SU-DHL-6 (cell line): ENCODE measurements at regions not wholly inside any gene's neighbourhood (a gene's known extent, or its start where the extent isn't known, plus 50 kb on each side); places are given as distances from the start of the nearest gene placed in this dataset.

Experiments
- H2AFZ ChIP-seq: fragments of 200-600 bp; sonication (generic); 2 replicates; pipeline ENCODE4 v1.6.1; 2014; ENCODE audit warnings: low read depth, mild to moderate bottlenecking, moderate library complexity, mixed read lengths, antibody characterized with exemption, low read length; ENCODE audit not compliant: severe bottlenecking
- H3F3A ChIP-seq: fragments of 200-600 bp; shearing (Covaris generic); 2 replicates; pipeline ENCODE4 v1.6.0; 2016; ENCODE audit warnings: antibody characterized with exemption, mild to moderate bottlenecking; ENCODE audit not compliant: insufficient read depth
- H3K27ac ChIP-seq: fragments of 200-600 bp; sonication (generic); 2 replicates; pipeline ENCODE4 v1.5.1; 2016; ENCODE audit warnings: low read depth, mild to moderate bottlenecking, low read length, moderate library complexity, mixed read lengths
- H3K27me3 ChIP-seq: fragments of 200-600 bp; sonication (generic), shearing (Covaris generic); 2 replicates; pipeline ENCODE4 v1.6.0; 2014; ENCODE audit warnings: mild to moderate bottlenecking, low read length
- H3K36me3 ChIP-seq: fragments of 200-600 bp; sonication (generic); 2 replicates; pipeline ENCODE4 v1.6.1; 2014; ENCODE audit warnings: mild to moderate bottlenecking, low read length, mixed read lengths
- H3K4me2 ChIP-seq: fragments of 300-600, 200-600 bp; shearing (Covaris generic), sonication (generic); 2 replicates; pipeline ENCODE4 v1.6.0; 2014; ENCODE audit warnings: low read length, low read depth, mild to moderate bottlenecking; ENCODE audit not compliant: poor library complexity, severe bottlenecking
- H3K4me3 ChIP-seq: fragments of 200-600 bp; sonication (generic); 2 replicates; pipeline ENCODE4 v1.5.1; 2014; ENCODE audit warnings: antibody characterized with exemption, low read length, mild to moderate bottlenecking, mixed read lengths; ENCODE audit not compliant: insufficient read depth, poor library complexity, severe bottlenecking
- H3K79me2 ChIP-seq: fragments of 200-600 bp; sonication (generic); 2 replicates; pipeline ENCODE4 v1.6.1; 2014; ENCODE audit warnings: mild to moderate bottlenecking, low read length, moderate library complexity; ENCODE audit not compliant: insufficient read depth
- H3K9ac ChIP-seq: fragments of 200-600 bp; sonication (generic); 2 replicates; pipeline ENCODE4 v1.7.0; 2014; ENCODE audit warnings: mild to moderate bottlenecking, low read length
- H3K9me2 ChIP-seq: fragments of 200-600 bp; sonication (generic); replicated peaks from 2 replicates; pipeline ENCODE4 v1.6.1; 2014; ENCODE audit warnings: low read length; ENCODE audit not compliant: insufficient read depth
- H3K9me3 ChIP-seq: fragments of 200-600 bp; sonication (generic); 2 replicates; pipeline ENCODE4 v1.6.1; 2014; ENCODE audit warnings: low read length, mixed read lengths; ENCODE audit not compliant: insufficient read depth
- H4K20me1 ChIP-seq: fragments of 200-600 bp; sonication (generic); 2 replicates; pipeline ENCODE4 v1.6.1; 2014; ENCODE audit warnings: low read depth, mild to moderate bottlenecking, antibody characterized with exemption, low read length, moderate library complexity, mixed read lengths
- EZH2phosphoT487 ChIP-seq: fragments of 200-600 bp; sonication (generic), shearing (Covaris generic); conservative IDR thresholded peaks from 2 replicates; pipeline ENCODE4 v1.6.1; 2018; ENCODE audit warnings: mild to moderate bottlenecking, antibody characterized with exemption, low read length, moderate library complexity, mixed read lengths
- TF ChIP-seq, protein P1 (sequence below): fragments of 200-600 bp; sonication (generic); IDR thresholded peaks from one replicate; pipeline ENCODE4 v1.5.1; 2017; ENCODE audit warnings: antibody characterized with exemption, mild to moderate bottlenecking, low read length, moderate library complexity; ENCODE audit not compliant: insufficient read depth, poor library complexity, severe bottlenecking

DNA sequence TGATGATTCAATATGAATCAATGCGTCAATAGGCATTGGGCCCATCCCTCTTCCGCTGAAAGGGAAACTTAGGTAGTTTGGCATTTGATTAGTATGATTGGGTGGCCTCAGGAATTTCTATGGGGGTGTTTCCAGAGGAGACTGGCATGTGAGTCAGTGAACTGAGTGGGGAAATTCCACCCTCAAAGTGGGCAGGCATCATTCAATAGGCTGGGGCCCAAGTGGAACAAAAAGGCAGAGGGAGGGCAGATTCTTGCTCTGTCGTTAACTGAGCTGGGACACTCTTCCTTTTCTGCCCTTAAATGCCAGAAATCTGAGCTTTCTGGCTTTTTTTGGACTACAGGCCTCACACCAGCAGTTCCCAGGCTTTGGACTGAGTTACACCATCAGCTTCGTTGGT, 373.5 kb downstream of the RPS29 start:
- Histone ChIP-seq H4K20me1 (no peaks in the 10 kb centered on the region), H3K79me2 (no peaks in the 10 kb centered on the region), H3K4me2 (no peak overlapping the region), H3K9me2 (no peaks in the 10 kb centered on the region), H3K36me3 (no peaks in the 10 kb centered on the region), H3K27ac (no peak overlapping the region), H3F3A (no peaks in the 10 kb centered on the region), H3K27me3 (no peaks in the 10 kb centered on the region), H3K9ac (no peak overlapping the region), H2AFZ (no peak overlapping the region), H3K9me3 (no peaks in the 10 kb centered on the region), H3K4me3 (no peak overlapping the region)
- TF ChIP-seq EZH2phosphoT487, result no peak
- TF ChIP-seq, protein P1, sequence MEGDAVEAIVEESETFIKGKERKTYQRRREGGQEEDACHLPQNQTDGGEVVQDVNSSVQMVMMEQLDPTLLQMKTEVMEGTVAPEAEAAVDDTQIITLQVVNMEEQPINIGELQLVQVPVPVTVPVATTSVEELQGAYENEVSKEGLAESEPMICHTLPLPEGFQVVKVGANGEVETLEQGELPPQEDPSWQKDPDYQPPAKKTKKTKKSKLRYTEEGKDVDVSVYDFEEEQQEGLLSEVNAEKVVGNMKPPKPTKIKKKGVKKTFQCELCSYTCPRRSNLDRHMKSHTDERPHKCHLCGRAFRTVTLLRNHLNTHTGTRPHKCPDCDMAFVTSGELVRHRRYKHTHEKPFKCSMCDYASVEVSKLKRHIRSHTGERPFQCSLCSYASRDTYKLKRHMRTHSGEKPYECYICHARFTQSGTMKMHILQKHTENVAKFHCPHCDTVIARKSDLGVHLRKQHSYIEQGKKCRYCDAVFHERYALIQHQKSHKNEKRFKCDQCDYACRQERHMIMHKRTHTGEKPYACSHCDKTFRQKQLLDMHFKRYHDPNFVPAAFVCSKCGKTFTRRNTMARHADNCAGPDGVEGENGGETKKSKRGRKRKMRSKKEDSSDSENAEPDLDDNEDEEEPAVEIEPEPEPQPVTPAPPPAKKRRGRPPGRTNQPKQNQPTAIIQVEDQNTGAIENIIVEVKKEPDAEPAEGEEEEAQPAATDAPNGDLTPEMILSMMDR, result no peak

DNA sequence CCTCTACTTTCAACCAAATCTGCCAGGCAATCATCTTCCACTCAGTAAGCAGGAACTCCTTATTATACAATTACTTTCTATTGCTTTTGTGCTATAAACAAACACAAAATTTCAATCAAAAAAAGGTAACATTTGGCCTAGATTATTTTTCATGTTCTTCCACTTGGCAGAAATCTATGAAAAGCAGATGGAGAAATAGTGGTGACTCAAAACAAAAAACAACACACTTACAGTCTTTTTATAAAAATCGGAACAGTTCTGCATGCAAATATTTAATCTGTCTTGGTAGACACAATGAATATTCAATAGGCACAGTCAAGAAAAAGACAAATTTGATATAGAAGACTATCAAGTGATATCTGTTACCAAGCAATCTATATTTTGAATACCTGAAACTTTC, 376.8 kb downstream of the RPS29 start:
- Histone ChIP-seq H3K4me2 (no peak overlapping the region), H3K9ac (no peak overlapping the region), H2AFZ (no peak overlapping the region), H3K36me3 (no peaks in the 10 kb centered on the region), H4K20me1 (no peaks in the 10 kb centered on the region), H3K4me3 (no peak overlapping the region), H3K79me2 (no peaks in the 10 kb centered on the region), H3K27me3 (no peaks in the 10 kb centered on the region), H3K9me3 (no peaks in the 10 kb centered on the region), H3K9me2 (no peaks in the 10 kb centered on the region), H3K27ac (no peak overlapping the region), H3F3A (no peaks in the 10 kb centered on the region)
- TF ChIP-seq, protein P1, result no peak
- TF ChIP-seq EZH2phosphoT487, result no peak

DNA sequence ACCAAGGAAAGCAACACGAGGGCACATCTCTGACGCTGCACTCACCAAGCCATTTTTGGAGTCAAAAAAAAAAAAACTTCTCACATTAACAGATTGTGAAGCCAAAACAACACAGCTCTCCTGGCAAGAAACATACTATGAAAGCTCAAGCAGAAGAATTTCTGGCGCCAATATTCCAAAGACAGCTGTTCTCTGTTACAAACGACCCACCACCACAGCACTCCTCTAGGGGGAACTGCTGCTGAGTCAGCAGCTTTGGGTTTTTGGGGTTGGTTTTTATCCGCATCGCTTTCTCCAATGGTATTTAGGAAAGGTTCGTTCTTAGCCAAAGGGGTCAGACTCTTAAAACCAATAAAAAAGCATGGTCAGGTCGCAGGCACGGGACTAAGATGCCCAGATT, 379.4 kb downstream of the RPS29 start:
- TF ChIP-seq EZH2phosphoT487, result no peak
- TF ChIP-seq, protein P1, result no peak
- H3K9me3 ChIP-seq, result no peaks in the 10 kb centered on the region
- no peak overlapping the region for H3K27ac ChIP-seq

DNA sequence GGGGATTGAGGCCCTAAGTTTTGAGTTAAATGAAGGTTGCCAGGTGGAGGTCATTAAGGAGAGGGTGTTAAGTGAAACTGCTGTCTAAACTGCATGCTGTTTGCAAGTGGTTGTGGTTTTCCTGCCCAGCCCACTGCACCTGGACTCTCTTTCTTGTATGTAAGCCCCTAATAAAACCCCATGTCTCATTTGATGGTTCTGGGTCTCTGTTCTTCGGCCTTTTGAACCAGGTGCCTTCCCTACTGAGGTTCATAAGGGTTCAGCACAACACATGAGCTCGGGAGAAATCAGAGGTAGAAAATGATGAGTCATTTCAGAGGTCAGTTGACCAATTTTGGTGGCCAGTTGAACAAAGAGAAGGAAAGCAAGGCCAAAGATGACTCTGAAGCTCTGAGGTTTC, 382.5 kb downstream of the RPS29 start:
- no peaks in the 10 kb centered on the region for H3K9me3 ChIP-seq
- H3F3A ChIP-seq, result no peaks in the 10 kb centered on the region
- no peak overlapping the region for H3K4me3 ChIP-seq
- no peaks in the 10 kb centered on the region for H3K9me2 ChIP-seq
- no peaks in the 10 kb centered on the region for H4K20me1 ChIP-seq
- H3K4me2 ChIP-seq, result no peak overlapping the region
- H3K9ac ChIP-seq, result no peak overlapping the region
- no peak overlapping the region for H3K27ac ChIP-seq
- H2AFZ ChIP-seq, result no peak overlapping the region
- H3K36me3 ChIP-seq, result no peaks in the 10 kb centered on the region
- TF ChIP-seq EZH2phosphoT487, result no peak
- TF ChIP-seq, protein P1, result no peak
- no peaks in the 10 kb centered on the region for H3K79me2 ChIP-seq
- H3K27me3 ChIP-seq, result no peaks in the 10 kb centered on the region

More for the DNA sequence above, 379.4 kb downstream of the RPS29 start:
- no peaks in the 10 kb centered on the region for H3F3A ChIP-seq
- no peaks in the 10 kb centered on the region for H3K9me2 ChIP-seq
- H3K27me3 ChIP-seq, result no peaks in the 10 kb centered on the region
- H3K4me3 ChIP-seq, result no peak overlapping the region
- H3K36me3 ChIP-seq, result no peaks in the 10 kb centered on the region
- H3K79me2 ChIP-seq, result no peaks in the 10 kb centered on the region
- H4K20me1 ChIP-seq, result no peaks in the 10 kb centered on the region
- no peak overlapping the region for H3K9ac ChIP-seq
- no peak overlapping the region for H2AFZ ChIP-seq
- no peak overlapping the region for H3K4me2 ChIP-seq
